Gastrocnemius medialis (tissue), 4 donors: ENCODE measurements at regions not wholly inside any gene's neighbourhood (a gene's known extent, or its start where the extent isn't known, plus 50 kb on each side); places are given as distances from the start of the nearest gene placed in this dataset.

Source experiments
- POLR2A ChIP-seq, 2 donors: fragments of 450-650 bp; IDR thresholded peaks; one replicate each; pipeline ENCODE4 v1.6.1; 2017; ENCODE audit warnings: antibody characterized with exemption in 2 of 2, mild to moderate bottlenecking in 2 of 2, moderate library complexity in 2 of 2
- TF ChIP-seq, protein P1 (sequence below), 5 experiments: fragments of 450-650 bp in 3 of 5; fragments of 200-600 bp in 2 of 5; sonication (generic) in 2 of 5; IDR thresholded peaks in 4 of 5; conservative IDR thresholded peaks in 1 of 5; 1 replicate in 4 of 5; 2 replicates in 1 of 5; pipeline ENCODE4 v1.5.1; 2016 to 2019; ENCODE audit warnings: antibody characterized with exemption in 5 of 5, mild to moderate bottlenecking in 3 of 5, moderate library complexity in 3 of 5

DNA sequence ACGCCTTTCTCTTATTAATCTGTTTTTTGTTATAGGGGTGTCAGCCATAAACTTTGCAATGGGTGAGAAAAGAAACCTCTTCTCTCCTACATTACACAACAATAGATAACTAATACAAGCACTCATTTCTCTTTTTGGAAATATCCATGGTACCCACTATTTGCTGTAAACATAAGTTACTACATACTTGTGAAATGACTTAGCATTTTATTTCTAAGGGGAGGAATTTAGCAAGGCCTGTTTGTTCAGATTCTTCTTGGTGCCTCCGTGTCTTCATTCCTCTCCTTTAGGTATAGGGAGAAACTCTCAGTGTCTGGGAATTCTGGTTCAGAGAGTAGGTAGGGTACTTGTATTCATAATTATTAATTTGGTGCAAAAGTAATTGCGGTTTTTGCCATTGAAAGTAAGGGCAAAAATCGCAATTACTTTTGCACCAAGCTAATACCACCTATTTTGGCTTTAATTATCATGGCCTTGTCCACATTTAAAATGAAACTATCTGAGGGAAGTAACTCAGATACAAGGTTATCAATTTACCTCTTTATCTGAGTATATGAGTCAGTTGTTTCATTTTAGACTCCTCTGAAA is 134.8 kb downstream of the MREG start:
- TF ChIP-seq, protein P1, sequence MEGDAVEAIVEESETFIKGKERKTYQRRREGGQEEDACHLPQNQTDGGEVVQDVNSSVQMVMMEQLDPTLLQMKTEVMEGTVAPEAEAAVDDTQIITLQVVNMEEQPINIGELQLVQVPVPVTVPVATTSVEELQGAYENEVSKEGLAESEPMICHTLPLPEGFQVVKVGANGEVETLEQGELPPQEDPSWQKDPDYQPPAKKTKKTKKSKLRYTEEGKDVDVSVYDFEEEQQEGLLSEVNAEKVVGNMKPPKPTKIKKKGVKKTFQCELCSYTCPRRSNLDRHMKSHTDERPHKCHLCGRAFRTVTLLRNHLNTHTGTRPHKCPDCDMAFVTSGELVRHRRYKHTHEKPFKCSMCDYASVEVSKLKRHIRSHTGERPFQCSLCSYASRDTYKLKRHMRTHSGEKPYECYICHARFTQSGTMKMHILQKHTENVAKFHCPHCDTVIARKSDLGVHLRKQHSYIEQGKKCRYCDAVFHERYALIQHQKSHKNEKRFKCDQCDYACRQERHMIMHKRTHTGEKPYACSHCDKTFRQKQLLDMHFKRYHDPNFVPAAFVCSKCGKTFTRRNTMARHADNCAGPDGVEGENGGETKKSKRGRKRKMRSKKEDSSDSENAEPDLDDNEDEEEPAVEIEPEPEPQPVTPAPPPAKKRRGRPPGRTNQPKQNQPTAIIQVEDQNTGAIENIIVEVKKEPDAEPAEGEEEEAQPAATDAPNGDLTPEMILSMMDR (IDR thresholded peaks at IDR 0.05 in 4 of 5, conservative IDR thresholded peaks at IDR 0.05 in 1 of 5), result no peak
- no peak for TF ChIP-seq POLR2A (IDR thresholded peaks at IDR 0.05)
